GM12878 (cell line): ENCODE measurements at regions not wholly inside any gene's neighbourhood (a gene's known extent, or its start where the extent isn't known, plus 50 kb on each side); places are given as distances from the start of the nearest gene placed in this dataset.

ENCODE experiments used
- ATAC-seq: fragments of 200-7000 bp; cut with Tn5 transposase; 3 replicates; pipeline ENCODE4 v1.9.1; 2020; ENCODE audit warnings: mild to moderate bottlenecking, moderate library complexity
- BruUV-seq: library from RNA; stranded (reverse); fragments of 400-500 nt; replicated peaks from 2 replicates; lab custom pipeline; 2021; lab: Mats Ljungman, UMichigan
- CTCF ChIA-PET: fragments of 300-600 bp; sonication (Branson Sonifier 250); formaldehyde crosslinking; extraction: SDS; loops from one replicate; lab custom pipeline; 2021; ENCODE audit warnings: inconsistent platforms; lab: Yijun Ruan, JAX
- POLR2A ChIA-PET: fragments of 350-600 bp; formaldehyde crosslinking; extraction: SDS; loops from one replicate; lab custom pipeline; 2021; ENCODE audit warnings: inconsistent platforms; lab: Charles Lee
- RAD21 ChIA-PET: fragments of 300-600 bp; sonication (Branson Sonifier 250); formaldehyde crosslinking; loops from one replicate; lab custom pipeline; 2023; ENCODE audit warnings: antibody characterized with exemption; ENCODE audit not compliant: unreplicated experiment; lab: Charles Lee
- SMC1A ChIA-PET: fragments of 300-600 bp; sonication (Branson Sonifier 250); formaldehyde crosslinking; loops from one replicate; lab custom pipeline; 2023; ENCODE audit not compliant: unreplicated experiment, uncharacterized antibody; lab: Charles Lee
- DNase-seq: peaks from one replicate; pipeline ENCODE4 v3.0.0-alpha.2; 2011; ENCODE audit warnings: low read depth, low spot score
- FAIRE-seq: peaks from 3 replicates; lab custom pipeline; 2011; peaks lifted over from hg19 to GRCh38; lab: Jason Lieb, UNC
- H2AFZ ChIP-seq: 2 replicates; pipeline ENCODE4 v1.6.0; 2011; ENCODE audit warnings: low read depth, low read length, control low read depth; ENCODE audit not compliant: control insufficient read depth
- H3K27ac ChIP-seq: 2 replicates; pipeline ENCODE4 v1.5.1; 2011; ENCODE audit warnings: control low read depth; ENCODE audit not compliant: control insufficient read depth, insufficient read depth
- H3K27me3 ChIP-seq, 2 experiments: replicated peaks in 1 of 2; 2 replicates each; pipeline versions ENCODE4 v1.6.0 to v1.6.1; 2011; ENCODE audit warnings: low read length in 1 of 2; ENCODE audit not compliant: control insufficient read depth in 2 of 2, insufficient read depth in 2 of 2
- H3K36me3 ChIP-seq, 2 experiments: 2 replicates each; pipeline ENCODE4 v1.5.1; 2011; ENCODE audit warnings: low read length in 1 of 2; ENCODE audit not compliant: control insufficient read depth in 2 of 2, insufficient read depth in 2 of 2
- H3K4me1 ChIP-seq: 2 replicates; pipeline ENCODE4 v1.6.1; 2011; ENCODE audit warnings: mild to moderate bottlenecking, low read length, moderate library complexity, mixed read lengths; ENCODE audit not compliant: control insufficient read depth, insufficient read depth
- H3K4me2 ChIP-seq: 2 replicates; pipeline ENCODE4 v1.6.0; 2011; ENCODE audit warnings: control low read depth; ENCODE audit not compliant: control insufficient read depth, insufficient read depth
- H3K4me3 ChIP-seq: fragments of 200-600 bp; sonication (generic); 2 replicates; pipeline ENCODE4 v1.5.1; 2016
- H3K79me2 ChIP-seq: 2 replicates; pipeline ENCODE4 v1.6.0; 2011; ENCODE audit warnings: low read length; ENCODE audit not compliant: control insufficient read depth, insufficient read depth
- H3K9ac ChIP-seq: 2 replicates; pipeline ENCODE4 v1.8.0; 2011; ENCODE audit warnings: low read length, control low read depth, mixed read lengths; ENCODE audit not compliant: control insufficient read depth, insufficient read depth
- H3K9me3 ChIP-seq: replicated peaks from 3 replicates; pipeline ENCODE4 v1.5.1; 2011; ENCODE audit warnings: mild to moderate bottlenecking, low read length; ENCODE audit not compliant: control insufficient read depth, insufficient read depth
- H4K20me1 ChIP-seq: 2 replicates; pipeline ENCODE4 v1.6.0; 2011; ENCODE audit not compliant: control insufficient read depth, insufficient read depth
- BMI1 ChIP-seq: fragments of 450-650 bp; IDR thresholded peaks from 2 replicates; pipeline ENCODE4 v1.6.1; 2016; ENCODE audit warnings: mild to moderate bottlenecking, moderate library complexity, borderline replicate concordance
- CBX5 ChIP-seq: sonication (generic); IDR thresholded peaks from 2 replicates; pipeline ENCODE4 v1.6.1; 2016; ENCODE audit warnings: low read depth, moderate library complexity, mild to moderate bottlenecking, inconsistent platforms
- CHD1 ChIP-seq: IDR thresholded peaks from 2 replicates; pipeline ENCODE4 v1.6.1; 2012; ENCODE audit warnings: low read depth, low read length, improper control_type of control experiment
- CREB1 ChIP-seq: IDR thresholded peaks from 2 replicates; pipeline ENCODE4 v1.6.1; 2012; ENCODE audit warnings: low read depth, mild to moderate bottlenecking, inconsistent platforms
- E2F8 ChIP-seq: fragments of 450-650 bp; IDR thresholded peaks from 2 replicates; pipeline ENCODE4 v1.6.1; 2018; ENCODE audit warnings: mild to moderate bottlenecking, low read depth, moderate library complexity; ENCODE audit not compliant: partially characterized antibody
- EGR1 ChIP-seq, 2 experiments: IDR thresholded peaks; 1 replicate in 1 of 2; 2 replicates in 1 of 2; pipeline ENCODE4 v1.6.1; 2011 to 2012; ENCODE audit warnings: low read depth in 2 of 2, low read length in 2 of 2, borderline replicate concordance in 1 of 2, mild to moderate bottlenecking in 1 of 2, moderate library complexity in 1 of 2
- HDAC2 ChIP-seq: fragments of 200-600 bp; sonication (generic); IDR thresholded peaks from 2 replicates; pipeline ENCODE4 v1.6.1; 2017
- NR2F1 ChIP-seq: fragments of 450-650 bp; conservative IDR thresholded peaks from 2 replicates; pipeline ENCODE4 v1.6.1; 2017; ENCODE audit warnings: mild to moderate bottlenecking
- POU2F2 ChIP-seq: IDR thresholded peaks from 3 replicates; pipeline ENCODE4 v1.6.1; 2011; ENCODE audit warnings: low read depth, mild to moderate bottlenecking, low read length, borderline replicate concordance
- ZBTB40 ChIP-seq: fragments of 450-650 bp; IDR thresholded peaks from 2 replicates; pipeline ENCODE4 v1.6.1; 2016; ENCODE audit warnings: mild to moderate bottlenecking, moderate library complexity, borderline replicate concordance
- WGBS: methylation state at CpG from one replicate; pipeline ENCODE4 v1.1.6; 2016; ENCODE audit warnings: low lambda C conversion rate; ENCODE audit not compliant: insufficient replicate concordance, insufficient coverage; ENCODE audit errors: missing lambda C conversion rate; 5-methylcytosine and 5-hydroxymethylcytosine counted together
- in situ Hi-C: fragments of 300-500 bp; cut with MboI; formaldehyde crosslinking; loops from 9 replicates; pipeline ENCODE4 v1.14.3; 2018; ENCODE audit warnings: mixed read lengths
- intact Hi-C: fragments of 100-400 bp; cut with micrococcal nuclease; formaldehyde crosslinking; loops from one replicate; pipeline ENCODE4 v1.14.2; 2022; ENCODE audit not compliant: unreplicated experiment

GRCh38 chr13:111608556-111608955 lies 288.1 kb downstream of the TEX29 start:
- RAD21 ChIA-PET, result no interaction called here
- no peaks in the 10 kb centered on the region for H3K36me3 ChIP-seq
- BruUV-seq, result no TSS peak
- in situ Hi-C loops, result no loop called here
- no peaks in the 10 kb centered on the region for H3K4me1 ChIP-seq
- no peak overlapping the region for H3K4me3 ChIP-seq
- no peak for DNase-seq
- no peak for TF ChIP-seq POU2F2
- TF ChIP-seq CREB1, result no peak
- TF ChIP-seq CBX5, result no peak
- no peak for TF ChIP-seq NR2F1
- TF ChIP-seq ZBTB40, result no peak
- no peak for TF ChIP-seq CHD1
- no peak for TF ChIP-seq HDAC2
- no peak for TF ChIP-seq BMI1
- TF ChIP-seq EGR1 (IDR thresholded peaks at IDR 0.05; ENCODE audit: borderline replicate concordance in 1 of 2, low read depth in 2 of 2, low read length in 2 of 2), result no peak
- TF ChIP-seq E2F8, result no peak
- TF ChIP-seq, all 136 proteins: peak for 0
- Histone ChIP-seq H3K27me3 (no peaks in the 10 kb centered on the region; a peak in 1 of 4 replicates), H4K20me1 (no peaks in the 10 kb centered on the region), H3K9ac (no peak overlapping the region), H3K79me2 (no peaks in the 10 kb centered on the region), H2AFZ (no peak overlapping the region), H3K27ac (no peak overlapping the region), H3K9me3 (no peaks in the 10 kb centered on the region; the same call in 2 of the 3 replicates), H3K4me2 (no peak overlapping the region)
- FAIRE-seq (no peak), ATAC-seq (no peak)
- SMC1A ChIA-PET, result no interaction called here
- POLR2A ChIA-PET, result interaction anchor here (0.6 kb wide), 1 partner anchor 193 kb away, joined by 4 read pairs; no protein-coding TSS in a partner anchor
- WGBS, result 71% methylated on average over 5 of the region's 5 CpGs
- intact Hi-C loops, result no loop called here
- CTCF ChIA-PET, result no interaction called here
